ENCODE measurements at regions not wholly inside any gene's neighbourhood (a gene's known extent, or its start where the extent isn't known, plus 50 kb on each side); places are given as distances from the start of the nearest gene placed in this dataset.

DNA sequence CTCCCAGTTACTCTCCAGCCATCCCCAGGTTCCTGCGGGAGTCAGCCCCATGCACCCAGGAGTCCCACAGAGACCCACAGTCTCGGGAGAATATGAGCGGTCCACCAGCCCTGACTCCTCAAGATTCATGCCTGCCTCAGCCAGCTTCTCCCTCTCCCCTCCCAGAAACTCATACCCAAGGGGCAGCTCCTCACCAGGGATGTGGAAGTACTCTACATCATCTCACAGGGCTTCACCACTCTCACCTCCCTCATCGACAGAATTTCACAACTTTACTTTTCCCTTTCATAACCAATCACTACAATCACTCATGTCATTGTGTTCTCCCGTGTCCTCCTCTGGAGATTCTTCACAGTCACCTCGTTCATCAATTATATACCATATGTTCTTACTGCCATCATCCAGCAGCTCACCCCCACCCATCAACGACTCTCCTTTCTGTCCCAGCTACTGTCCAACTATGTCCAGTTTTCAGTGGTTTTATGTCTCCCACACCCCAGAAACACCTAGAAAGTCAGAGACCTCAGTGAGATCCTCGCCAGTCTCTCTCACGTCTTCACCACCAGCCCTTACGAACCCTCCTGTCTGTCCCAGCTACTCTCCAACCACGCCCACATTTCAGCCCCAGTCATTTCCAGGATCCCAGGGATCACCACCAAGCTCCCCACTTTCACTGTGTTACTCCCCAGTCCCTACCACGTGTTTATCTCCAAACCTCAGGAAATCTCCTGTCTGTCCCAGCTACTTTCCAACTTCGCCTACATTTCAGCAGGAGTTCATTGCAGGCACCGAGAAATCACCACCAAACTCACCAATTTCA, 1530.1 kb upstream of the TPTE start:
- no peak overlapping the region for H3K27ac ChIP-seq (ENCODE audit: insufficient read depth, low read length)
- no peaks in the 10 kb centered on the region for H3K9me1 ChIP-seq (ENCODE audit: insufficient read depth, low read length)
- WGBS, 2 experiments (ENCODE audit: extremely low coverage in 2 of 2, insufficient read length in 1 of 2): 32 to 100% methylated on average over 1 to 14 of the region's 14 CpGs
- no peak overlapping the region for H3K4ac ChIP-seq (ENCODE audit: low read depth, low read length)
- no peaks in the 10 kb centered on the region for H3K36me3 ChIP-seq (ENCODE audit: control insufficient read depth, insufficient read depth, low read length)
- no peak overlapping the region for H2AFZ ChIP-seq (replicated peaks; ENCODE audit: low read length, poor library complexity)
- H4K8ac ChIP-seq (ENCODE audit: low read depth in 2 of 2, low read length in 2 of 2): no peak overlapping the region
- H2BK120ac ChIP-seq (ENCODE audit: low read depth, low read length): no peak overlapping the region
- no peak overlapping the region for H2AK5ac ChIP-seq (ENCODE audit: low read depth, low read length)
- no peak overlapping the region for H3K4me2 ChIP-seq (ENCODE audit: low read depth, low read length)
- H3K14ac ChIP-seq (replicated peaks; ENCODE audit: low read depth, low read length): no peak overlapping the region
- intact Hi-C loops (cut with micrococcal nuclease): no loop called here
- no peak overlapping the region for H3K56ac ChIP-seq (ENCODE audit: extremely low read depth, insufficient read depth, low read length)
- H3K27me3 ChIP-seq (ENCODE audit: control insufficient read depth, insufficient read depth, low read length): no peaks in the 10 kb centered on the region
- CTCF ChIA-PET: no interaction called here
- dilution Hi-C loops (cut with HindIII; ENCODE audit: low sequenced_read_pairs, unreplicated experiment): no loop called here
- no peak overlapping the region for H2AK9ac ChIP-seq (replicated peaks; ENCODE audit: low read depth, low read length, poor library complexity)
- H3K23ac ChIP-seq (ENCODE audit: low read depth, low read length): no peak overlapping the region
- no peaks in the 10 kb centered on the region for H3K79me1 ChIP-seq (ENCODE audit: low read depth in 1 of 2, low read length in 2 of 2)
- no peak overlapping the region for H4K91ac ChIP-seq (ENCODE audit: insufficient read depth, low read depth, low read length)
- no peak overlapping the region for H3K18ac ChIP-seq (ENCODE audit: low read depth, low read length)
- ATAC-seq (ENCODE audit: low read depth) (no peak), DNase-seq (no peak)
- H2BK15ac ChIP-seq (ENCODE audit: low read depth, low read length): no peak overlapping the region
- no peak overlapping the region for H3K9ac ChIP-seq (ENCODE audit: low read depth, low read length)
- BruUV-seq (replicated peaks): no TSS peak
- POLR2A ChIA-PET (ENCODE audit: unreplicated experiment): no interaction called here
- H2BK5ac ChIP-seq (ENCODE audit: low read depth, low read length, poor library complexity, severe bottlenecking): no peak overlapping the region
- peaks cover 49% of the 10 kb centered on the region for H3K9me3 ChIP-seq (ENCODE audit: control insufficient read depth, insufficient read depth, low read length)
- no peaks in the 10 kb centered on the region for H4K20me1 ChIP-seq (ENCODE audit: insufficient read depth, low read length)
- no peaks in the 10 kb centered on the region for H3K4me1 ChIP-seq (ENCODE audit: control insufficient read depth, insufficient read depth, low read length)
- in situ Hi-C loops (cut with MboI; ENCODE audit: low sequenced_read_pairs): no loop called here
- no peak for TF ChIP-seq RAD21 (IDR thresholded peaks at IDR 0.05; ENCODE audit: low read length)
- no peak for TF ChIP-seq FOS (IDR thresholded peaks at IDR 0.05; ENCODE audit: low read depth, low read length)
- TF ChIP-seq, protein P1, sequence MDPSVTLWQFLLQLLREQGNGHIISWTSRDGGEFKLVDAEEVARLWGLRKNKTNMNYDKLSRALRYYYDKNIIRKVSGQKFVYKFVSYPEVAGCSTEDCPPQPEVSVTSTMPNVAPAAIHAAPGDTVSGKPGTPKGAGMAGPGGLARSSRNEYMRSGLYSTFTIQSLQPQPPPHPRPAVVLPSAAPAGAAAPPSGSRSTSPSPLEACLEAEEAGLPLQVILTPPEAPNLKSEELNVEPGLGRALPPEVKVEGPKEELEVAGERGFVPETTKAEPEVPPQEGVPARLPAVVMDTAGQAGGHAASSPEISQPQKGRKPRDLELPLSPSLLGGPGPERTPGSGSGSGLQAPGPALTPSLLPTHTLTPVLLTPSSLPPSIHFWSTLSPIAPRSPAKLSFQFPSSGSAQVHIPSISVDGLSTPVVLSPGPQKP (IDR thresholded peaks at IDR 0.05; ENCODE audit: borderline replicate concordance, low read depth, low read length): no peak
- TF ChIP-seq MXI1 (IDR thresholded peaks at IDR 0.05; ENCODE audit: borderline replicate concordance, low read depth, low read length): no peak
- no peak for TF ChIP-seq RFX5 (IDR thresholded peaks at IDR 0.05; ENCODE audit: low read depth, low read length)
- H4K5ac ChIP-seq (ENCODE audit: low read depth, low read length): no peak overlapping the region
- no peak overlapping the region for H2BK20ac ChIP-seq (ENCODE audit: low read depth, low read length)
- no peak overlapping the region for H3K4me3 ChIP-seq (ENCODE audit: insufficient read depth, low read depth, low read length)
